Immature natural killer cell (primary cell): ENCODE measurements at regions not wholly inside any gene's neighbourhood (a gene's known extent, or its start where the extent isn't known, plus 50 kb on each side); places are given as distances from the start of the nearest gene placed in this dataset.

Experiments used
- DNase-seq, 3 donors: peaks; one replicate each; pipeline ENCODE4 v3.0.0; 2022; ENCODE audit warnings: mixed read lengths in 1 of 3
- H3K27ac Mint-ChIP-seq, 6 donors: one replicate each; pipeline ENCODE4 v1.8.0; 2020; ENCODE audit warnings: mixed read lengths in 6 of 6, mild to moderate bottlenecking in 5 of 6, inconsistent platforms in 4 of 6, moderate library complexity in 3 of 6
- H3K27me3 Mint-ChIP-seq, 3 donors: one replicate each; pipeline ENCODE4 v1.8.0; 2020 to 2021; ENCODE audit warnings: low read depth in 3 of 3, mild to moderate bottlenecking in 3 of 3, mixed read lengths in 3 of 3, moderate library complexity in 3 of 3, inconsistent platforms in 1 of 3
- H3K36me3 Mint-ChIP-seq, 3 donors: one replicate each; pipeline ENCODE4 v1.8.0; 2020; ENCODE audit warnings: mixed read lengths in 3 of 3, inconsistent platforms in 2 of 3, mild to moderate bottlenecking in 2 of 3
- H3K4me1 Mint-ChIP-seq, 2 donors: one replicate each; pipeline ENCODE4 v1.8.0; 2020; ENCODE audit warnings: inconsistent platforms in 2 of 2, mild to moderate bottlenecking in 2 of 2, mixed read lengths in 2 of 2, moderate library complexity in 1 of 2
- H3K4me3 Mint-ChIP-seq, 5 donors: one replicate each; pipeline ENCODE4 v1.8.0; 2020; ENCODE audit warnings: mild to moderate bottlenecking in 5 of 5, mixed read lengths in 5 of 5, inconsistent platforms in 3 of 5, moderate library complexity in 3 of 5
- H3K9me3 Mint-ChIP-seq, 6 donors: one replicate each; pipeline ENCODE4 v1.8.0; 2020; ENCODE audit warnings: mild to moderate bottlenecking in 6 of 6, mixed read lengths in 6 of 6, inconsistent platforms in 4 of 6, moderate library complexity in 3 of 6

DNA sequence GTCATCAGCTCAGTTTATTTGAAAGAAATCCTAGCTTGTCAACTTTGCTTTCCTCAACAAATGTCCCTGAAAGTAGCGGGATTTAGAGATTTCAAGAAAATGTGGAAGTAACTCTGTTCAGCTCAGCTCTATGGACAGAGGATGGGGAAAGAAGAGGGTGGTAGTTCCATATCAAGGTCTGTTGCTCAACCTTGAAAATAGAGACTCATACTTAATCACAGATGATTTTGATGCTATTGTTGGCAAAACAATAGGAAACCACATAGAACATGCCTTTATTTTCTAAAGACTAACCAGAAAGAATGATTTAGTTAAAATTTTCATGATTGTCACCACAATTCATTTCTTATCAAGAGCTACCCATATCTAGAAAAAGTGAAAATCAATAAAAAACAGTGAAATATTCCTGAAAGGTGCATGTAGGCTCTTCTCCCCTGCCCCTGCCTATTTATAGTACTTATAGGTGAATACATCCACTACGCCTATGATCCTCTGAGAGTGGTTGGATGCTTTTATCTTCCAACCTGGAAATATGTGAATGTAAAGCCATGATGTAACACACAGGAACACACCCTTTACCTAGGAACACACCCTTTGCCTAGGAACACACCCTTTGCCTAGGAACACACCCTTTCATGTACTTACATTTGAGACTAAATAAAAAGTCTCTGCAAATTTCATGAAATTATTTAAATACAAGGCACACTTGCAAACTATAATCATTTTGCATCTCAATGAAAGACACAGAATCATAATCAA, 65.8 kb downstream of the ETAA1 start:
- H3K27me3 Mint-ChIP-seq, result peaks cover 0 to 4% (median 1%) of the 10 kb centered on the region in 3 donors

DNA sequence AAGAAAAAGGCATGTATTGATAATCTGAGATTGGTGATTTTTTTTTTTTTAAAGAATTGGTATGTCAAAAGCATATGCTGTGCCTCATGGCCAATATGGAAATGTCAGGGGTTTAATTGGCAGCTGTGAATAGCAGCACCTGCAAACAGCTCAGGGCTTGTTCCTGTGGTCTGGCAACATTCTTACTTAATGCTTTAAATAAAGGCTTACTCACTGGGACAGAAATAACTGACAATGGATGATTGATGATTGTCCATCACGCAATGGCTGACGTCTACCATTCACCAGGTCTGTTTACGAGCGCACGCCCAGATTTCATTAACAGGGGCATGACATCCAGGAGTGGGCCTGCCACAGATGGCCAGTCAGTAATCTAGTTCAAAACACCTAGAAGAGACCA, 66.7 kb downstream of the ETAA1 start:
- Mint-ChIP-seq H3K36me3 (no peaks in the 10 kb centered on the region), H3K9me3 (peaks cover 0 to 2% (median 0%) of the 10 kb centered on the region in 6 donors), H3K4me1 (no peaks in the 10 kb centered on the region), H3K4me3 (no peak overlapping the region), H3K27me3 (peaks cover 0 to 1% (median 0%) of the 10 kb centered on the region in 3 donors), H3K27ac (no peak overlapping the region)
- DNase-seq, result no peak

More for the DNA sequence above, 65.8 kb downstream of the ETAA1 start:
- Mint-ChIP-seq H3K9me3 (peaks cover 0 to 2% (median 0%) of the 10 kb centered on the region in 6 donors), H3K36me3 (no peaks in the 10 kb centered on the region), H3K27ac (no peak overlapping the region), H3K4me3 (no peak overlapping the region), H3K4me1 (no peaks in the 10 kb centered on the region)
- DNase-seq, result no peak

DNA sequence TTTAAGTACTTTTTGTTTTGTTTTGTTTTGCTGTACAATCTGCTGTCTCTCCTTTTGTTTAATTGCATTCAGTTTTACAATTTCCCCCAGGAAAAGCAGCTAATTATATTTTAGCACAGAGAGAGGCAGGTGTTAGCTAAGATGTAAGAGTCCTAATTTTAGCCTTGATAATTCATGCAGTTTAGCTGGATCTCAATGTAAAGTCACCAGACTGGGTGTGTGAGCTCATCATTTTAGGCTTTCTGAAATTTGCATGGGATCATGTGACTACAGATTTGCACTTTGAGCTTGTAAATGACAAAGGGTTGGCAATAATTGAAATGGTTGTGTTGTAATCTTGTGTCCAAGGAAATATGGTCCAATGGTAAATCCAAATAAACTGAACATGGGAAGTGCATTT, 68.5 kb downstream of the ETAA1 start:
- H3K9me3 Mint-ChIP-seq, result no peaks in the 10 kb centered on the region
- H3K36me3 Mint-ChIP-seq, result no peaks in the 10 kb centered on the region
- H3K27ac Mint-ChIP-seq, result no peak overlapping the region
- peaks cover 0 to 1% (median 0%) of the 10 kb centered on the region in 3 donors for H3K27me3 Mint-ChIP-seq
- H3K4me3 Mint-ChIP-seq, result no peak overlapping the region
- H3K4me1 Mint-ChIP-seq, result no peaks in the 10 kb centered on the region
- no peak for DNase-seq

DNA sequence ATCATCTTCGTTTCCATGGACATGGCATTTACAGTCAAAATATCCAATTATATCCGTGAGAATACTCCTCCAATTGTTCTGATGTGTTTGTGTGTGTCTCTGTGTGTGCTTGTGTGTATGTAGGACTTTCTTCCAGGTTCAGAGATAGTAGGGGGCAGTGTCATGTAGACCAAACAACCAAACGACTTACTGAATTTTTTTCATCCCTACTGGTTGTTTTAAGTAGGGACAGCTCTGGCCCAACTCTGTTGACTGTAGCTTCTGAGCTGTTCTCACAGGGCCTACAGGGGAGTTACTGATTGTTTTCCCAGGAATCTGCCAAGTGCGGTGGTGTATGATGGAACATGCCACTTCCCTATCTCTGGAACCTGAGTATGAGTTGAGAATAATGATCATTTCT, 69.6 kb downstream of the ETAA1 start:
- H3K27me3 Mint-ChIP-seq, result no peaks in the 10 kb centered on the region
- H3K9me3 Mint-ChIP-seq, result no peaks in the 10 kb centered on the region
- DNase-seq, result no peak
- no peaks in the 10 kb centered on the region for H3K36me3 Mint-ChIP-seq
- no peak overlapping the region for H3K27ac Mint-ChIP-seq
- H3K4me3 Mint-ChIP-seq, result no peak overlapping the region
- no peaks in the 10 kb centered on the region for H3K4me1 Mint-ChIP-seq

DNA sequence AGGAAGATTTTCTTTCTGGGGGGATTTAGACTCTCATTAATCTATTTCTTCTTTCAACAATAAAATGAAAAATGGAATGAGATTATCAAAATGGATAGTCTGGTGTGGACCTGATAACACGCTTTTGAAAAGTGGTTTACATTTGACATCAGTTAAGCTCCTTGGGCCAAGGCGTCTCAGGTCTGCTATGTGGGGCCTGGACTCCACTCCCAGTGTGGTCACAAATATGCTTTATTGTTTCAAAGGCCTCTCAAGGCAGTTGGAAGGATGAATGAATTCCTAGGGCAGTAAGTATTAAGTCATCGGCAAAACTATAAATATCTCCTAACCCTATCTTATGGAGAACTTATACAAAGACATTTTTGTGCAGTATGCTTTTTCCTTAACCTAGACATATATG, 74.5 kb downstream of the ETAA1 start:
- H3K36me3 Mint-ChIP-seq, result no peaks in the 10 kb centered on the region
- DNase-seq, result no peak
- no peak overlapping the region for H3K4me3 Mint-ChIP-seq
- H3K4me1 Mint-ChIP-seq, result no peaks in the 10 kb centered on the region
- peaks cover 0 to 7% (median 1%) of the 10 kb centered on the region in 3 donors for H3K27me3 Mint-ChIP-seq
- H3K27ac Mint-ChIP-seq, result no peak overlapping the region
- H3K9me3 Mint-ChIP-seq, result no peaks in the 10 kb centered on the region

DNA sequence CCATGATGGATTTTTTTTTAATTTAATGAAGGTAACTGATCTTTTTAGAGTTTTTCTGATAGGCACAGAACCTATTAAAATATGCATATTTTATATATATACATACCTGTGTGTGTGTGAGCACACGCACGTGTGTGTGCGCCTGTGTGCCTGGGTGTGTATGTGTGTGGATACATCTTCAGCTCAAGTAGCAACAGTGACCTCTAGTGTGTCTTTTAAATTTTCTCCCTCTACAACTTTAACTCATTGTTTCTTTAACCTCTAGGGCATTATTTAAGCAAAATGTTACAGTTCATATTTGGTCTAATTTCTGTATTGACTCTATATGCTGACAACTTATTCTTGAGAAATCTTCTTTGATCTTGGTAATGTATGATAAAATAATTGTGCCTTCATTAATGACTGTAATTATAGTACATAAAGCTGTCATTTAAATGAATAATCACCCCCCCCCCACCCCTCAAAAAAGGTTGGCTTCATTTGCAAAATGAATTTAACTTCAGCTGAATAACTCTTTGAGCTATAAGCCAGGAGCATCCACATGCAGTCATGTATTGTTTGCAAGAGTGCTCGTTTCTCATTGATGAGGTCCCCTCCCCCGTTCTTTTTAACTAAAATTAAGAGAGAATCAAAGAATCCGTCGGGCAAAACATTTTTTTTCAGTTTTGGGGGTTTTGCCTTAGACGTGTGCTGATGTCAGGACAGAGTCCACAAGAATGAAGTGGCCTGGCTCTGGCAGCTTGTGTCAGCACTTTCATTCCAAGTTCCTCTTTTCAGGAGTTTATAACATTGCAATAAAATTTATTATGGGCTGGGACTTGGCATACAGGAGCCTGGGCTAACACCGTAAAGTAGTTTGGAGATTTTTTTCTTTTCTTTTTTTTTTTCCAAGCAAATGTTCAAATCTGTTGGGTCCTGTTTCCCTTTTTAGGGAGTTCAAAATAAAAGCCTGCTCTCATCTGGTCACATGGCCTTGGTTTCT, 80.0 kb downstream of the ETAA1 start:
- Mint-ChIP-seq H3K27ac (no peak overlapping the region), H3K27me3 (peaks cover 0 to 10% (median 4%) of the 10 kb centered on the region in 3 donors), H3K36me3 (no peaks in the 10 kb centered on the region), H3K4me1 (no peaks in the 10 kb centered on the region), H3K9me3 (peaks cover 0 to 3% (median 0%) of the 10 kb centered on the region in 6 donors), H3K4me3 (no peak overlapping the region)
- DNase-seq, result no peak

DNA sequence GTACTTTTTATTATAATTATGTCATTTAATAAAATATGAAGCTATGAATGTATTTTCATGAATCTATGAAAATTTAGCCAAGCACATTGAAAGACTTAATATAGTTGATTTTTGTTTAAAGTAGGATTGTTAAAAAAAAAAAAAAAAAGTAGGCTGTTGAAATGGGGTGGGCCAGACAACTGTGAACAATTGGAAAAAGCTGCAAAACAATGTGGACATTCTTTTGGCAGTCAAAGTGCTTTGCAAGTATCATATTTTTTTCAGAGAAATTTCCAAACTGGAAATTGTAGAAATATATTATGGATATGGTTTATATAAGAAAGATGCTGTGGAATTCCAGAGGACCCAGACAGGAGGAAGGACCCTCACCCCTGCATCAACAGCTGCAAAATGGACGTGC, 82.1 kb downstream of the ETAA1 start:
- Mint-ChIP-seq H3K27ac (no peak overlapping the region), H3K27me3 (peaks cover 0 to 6% (median 3%) of the 10 kb centered on the region in 3 donors), H3K4me3 (no peak overlapping the region), H3K9me3 (peaks cover 0 to 3% (median 0%) of the 10 kb centered on the region in 6 donors), H3K4me1 (no peaks in the 10 kb centered on the region), H3K36me3 (no peaks in the 10 kb centered on the region)
- no peak for DNase-seq

DNA sequence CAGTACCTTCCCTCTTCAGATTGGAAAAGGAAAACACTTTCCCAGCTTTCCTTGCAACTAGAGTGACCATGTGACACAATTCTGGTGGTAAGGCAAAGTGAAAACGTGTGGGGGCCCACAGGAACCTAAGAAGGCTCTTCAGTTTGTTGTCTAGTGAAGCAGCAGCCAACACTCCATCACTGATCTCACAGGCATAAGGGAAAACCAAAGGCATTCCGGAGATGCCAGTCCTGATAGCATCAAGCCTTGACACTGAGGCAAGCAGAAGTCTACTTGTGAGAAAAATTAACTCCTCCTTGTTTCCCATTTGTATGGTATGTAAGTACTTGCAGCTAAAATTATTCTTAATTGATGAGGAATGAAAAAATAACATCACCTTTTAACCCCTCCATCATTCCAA, 88.3 kb downstream of the ETAA1 start:
- H3K4me1 Mint-ChIP-seq, result peaks cover 10 to 12% of the 10 kb centered on the region in 2 donors
- H3K27me3 Mint-ChIP-seq, result peaks cover 0 to 4% (median 4%) of the 10 kb centered on the region in 3 donors
- no peaks in the 10 kb centered on the region for H3K36me3 Mint-ChIP-seq
- H3K27ac Mint-ChIP-seq, result no peak overlapping the region
- H3K9me3 Mint-ChIP-seq, result peaks cover 0 to 3% (median 0%) of the 10 kb centered on the region in 6 donors
- DNase-seq, result no peak
- H3K4me3 Mint-ChIP-seq, result no peak overlapping the region

DNA sequence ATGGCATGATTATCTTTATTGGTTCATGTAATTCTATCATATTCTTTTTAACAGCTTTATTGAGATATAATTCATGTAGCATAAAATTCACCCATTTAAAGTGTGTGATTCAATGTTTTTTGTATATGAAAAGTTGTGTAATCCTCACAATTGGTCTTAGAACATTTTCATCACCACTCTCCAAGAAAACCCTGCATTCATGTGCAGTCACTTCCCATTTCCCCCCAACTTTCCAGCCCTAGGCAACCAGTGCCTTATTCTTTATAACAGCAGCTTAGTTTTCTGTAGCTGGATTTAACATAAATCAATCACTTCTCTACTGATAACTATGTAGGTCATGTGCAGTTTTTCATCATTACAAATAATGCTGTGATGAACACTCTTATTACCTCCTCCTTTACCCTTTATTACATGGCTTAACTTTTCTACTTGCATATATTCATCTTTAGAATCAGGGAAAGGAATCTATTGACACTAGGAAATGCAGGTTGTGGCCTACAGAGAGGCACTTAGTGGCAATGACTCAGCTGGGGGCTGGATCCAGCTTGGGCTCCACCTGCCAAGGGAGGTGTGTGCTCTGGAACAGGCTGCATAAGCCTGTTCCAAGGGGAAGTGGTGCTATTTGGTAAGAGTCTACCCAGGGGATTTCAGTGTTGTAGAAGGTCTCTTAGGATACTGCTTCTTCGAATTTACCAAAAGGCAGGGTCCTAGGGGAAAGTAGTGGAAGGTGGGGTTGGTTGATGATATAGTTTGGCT, 89.1 kb downstream of the ETAA1 start:
- no peak overlapping the region for H3K27ac Mint-ChIP-seq
- peaks cover 0 to 6% (median 4%) of the 10 kb centered on the region in 3 donors for H3K27me3 Mint-ChIP-seq
- DNase-seq, result no peak
- peaks cover 10 to 12% of the 10 kb centered on the region in 2 donors for H3K4me1 Mint-ChIP-seq
- no peaks in the 10 kb centered on the region for H3K36me3 Mint-ChIP-seq
- peaks cover 0 to 3% (median 0%) of the 10 kb centered on the region in 6 donors for H3K9me3 Mint-ChIP-seq
- H3K4me3 Mint-ChIP-seq, result no peak overlapping the region

DNA sequence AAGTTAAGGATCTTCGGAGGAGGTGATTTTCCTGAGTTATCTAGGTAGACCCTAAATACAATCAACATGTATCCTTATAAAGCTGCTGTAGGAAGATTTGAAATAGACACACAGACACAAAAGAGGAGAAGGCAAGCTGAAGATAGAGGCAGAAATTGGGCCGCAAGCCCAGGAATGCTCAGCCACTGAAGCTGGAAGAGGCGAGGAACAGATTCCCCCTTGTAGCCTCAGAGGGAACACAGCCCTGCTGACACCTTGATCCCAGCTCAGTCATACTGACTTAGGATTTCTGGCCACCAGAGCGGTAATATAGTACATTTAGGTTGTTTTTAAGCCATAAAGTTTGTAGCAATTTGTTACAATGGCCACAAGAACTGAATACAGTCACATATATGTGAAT, 90.9 kb downstream of the ETAA1 start:
- peaks cover 2 to 6% (median 4%) of the 10 kb centered on the region in 3 donors for H3K27me3 Mint-ChIP-seq
- DNase-seq, result no peak
- peaks cover 10 to 12% of the 10 kb centered on the region in 2 donors for H3K4me1 Mint-ChIP-seq
- no peaks in the 10 kb centered on the region for H3K36me3 Mint-ChIP-seq
- H3K4me3 Mint-ChIP-seq, result no peak overlapping the region
- peaks cover 0 to 3% (median 0%) of the 10 kb centered on the region in 6 donors for H3K9me3 Mint-ChIP-seq
- no peak overlapping the region for H3K27ac Mint-ChIP-seq

DNA sequence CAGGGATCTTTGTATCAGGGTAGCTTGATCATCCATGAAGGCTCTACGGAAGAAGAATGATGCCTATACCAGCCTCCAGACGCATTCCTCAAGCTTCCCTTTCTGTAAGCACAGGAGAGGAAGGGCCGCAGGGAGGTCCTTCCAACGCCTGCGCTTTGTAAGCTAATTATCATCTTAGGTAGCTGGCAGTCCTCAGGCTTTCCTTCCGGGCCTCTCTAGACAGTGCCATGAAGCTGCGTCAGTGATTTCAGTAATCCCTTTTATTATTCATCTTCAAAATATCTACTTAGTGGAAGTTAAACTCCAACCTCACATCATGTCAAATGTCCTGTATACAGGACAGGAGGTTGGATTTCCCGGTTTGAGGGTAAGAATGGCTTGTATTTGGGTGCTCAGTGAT, 92.3 kb downstream of the ETAA1 start:
- no peak overlapping the region for H3K4me3 Mint-ChIP-seq
- DNase-seq, result no peak
- peaks cover 10 to 12% of the 10 kb centered on the region in 2 donors for H3K4me1 Mint-ChIP-seq
- H3K27me3 Mint-ChIP-seq, result peaks cover 2 to 7% (median 2%) of the 10 kb centered on the region in 3 donors
- H3K27ac Mint-ChIP-seq, result no peak overlapping the region
- H3K9me3 Mint-ChIP-seq, result peaks cover 0 to 3% (median 0%) of the 10 kb centered on the region in 6 donors
- no peaks in the 10 kb centered on the region for H3K36me3 Mint-ChIP-seq

DNA sequence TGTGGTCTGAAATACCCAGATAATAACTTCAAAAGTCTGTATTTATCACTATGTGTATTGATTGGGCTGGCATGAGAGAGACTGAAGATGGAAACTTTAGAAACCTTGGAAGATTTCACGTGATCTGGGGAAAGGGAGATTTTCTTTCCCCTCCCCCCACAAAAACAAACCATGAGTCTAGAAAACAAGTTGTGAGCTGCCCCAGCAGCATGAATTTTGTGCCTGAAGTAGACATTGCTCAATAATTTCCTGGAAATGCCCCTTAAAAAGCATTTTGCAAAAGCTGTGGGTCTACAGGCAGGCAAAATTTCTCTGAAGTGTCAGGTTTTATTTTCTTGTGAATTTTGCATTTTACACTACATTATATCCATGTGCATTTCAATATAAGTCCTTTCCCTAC, 101.8 kb downstream of the ETAA1 start:
- Mint-ChIP-seq H3K4me3 (no peak overlapping the region), H3K27ac (no peak overlapping the region), H3K4me1 (no peaks in the 10 kb centered on the region), H3K9me3 (peaks cover 0 to 3% (median 0%) of the 10 kb centered on the region in 6 donors), H3K27me3 (peaks cover 0 to 5% (median 4%) of the 10 kb centered on the region in 3 donors), H3K36me3 (no peaks in the 10 kb centered on the region)
- DNase-seq, result no peak

DNA sequence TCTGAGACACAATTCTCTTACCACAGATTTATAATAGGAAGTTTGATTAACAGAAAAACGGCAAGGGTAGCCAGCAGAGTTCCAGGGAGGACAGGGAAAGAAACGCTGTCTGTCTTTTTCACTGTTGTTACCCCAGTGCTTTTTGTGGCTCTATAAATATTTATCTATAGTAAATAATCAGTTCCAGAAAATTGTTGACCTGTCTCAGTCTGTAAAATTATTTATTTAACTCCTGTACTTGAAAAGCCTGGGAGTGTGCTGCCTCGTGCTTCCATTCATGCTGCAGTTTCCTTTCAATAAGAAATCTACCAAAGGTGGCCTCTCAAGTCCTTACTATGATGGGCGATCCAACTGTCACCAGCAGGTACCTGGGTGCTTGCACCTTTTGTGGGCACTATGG, 102.9 kb downstream of the ETAA1 start:
- no peak overlapping the region for H3K4me3 Mint-ChIP-seq
- no peaks in the 10 kb centered on the region for H3K4me1 Mint-ChIP-seq
- H3K9me3 Mint-ChIP-seq, result peaks cover 0 to 7% (median 0%) of the 10 kb centered on the region in 6 donors
- no peak for DNase-seq
- H3K27me3 Mint-ChIP-seq, result peaks cover 0 to 5% (median 4%) of the 10 kb centered on the region in 3 donors
- no peaks in the 10 kb centered on the region for H3K36me3 Mint-ChIP-seq
- H3K27ac Mint-ChIP-seq, result no peak overlapping the region
